ENCODE measurements at regions not wholly inside any gene's neighbourhood (a gene's known extent, or its start where the extent isn't known, plus 50 kb on each side); places are given as distances from the start of the nearest gene placed in this dataset.
A peak's percentile ranks its signal among the peaks of the same experiment; 100 is the strongest.
"Not testable (repeated sequence)": the region's sequence is repeated elsewhere in the genome, so short reads cannot be mapped to it uniquely, and the experiment has no call there.

DNA sequence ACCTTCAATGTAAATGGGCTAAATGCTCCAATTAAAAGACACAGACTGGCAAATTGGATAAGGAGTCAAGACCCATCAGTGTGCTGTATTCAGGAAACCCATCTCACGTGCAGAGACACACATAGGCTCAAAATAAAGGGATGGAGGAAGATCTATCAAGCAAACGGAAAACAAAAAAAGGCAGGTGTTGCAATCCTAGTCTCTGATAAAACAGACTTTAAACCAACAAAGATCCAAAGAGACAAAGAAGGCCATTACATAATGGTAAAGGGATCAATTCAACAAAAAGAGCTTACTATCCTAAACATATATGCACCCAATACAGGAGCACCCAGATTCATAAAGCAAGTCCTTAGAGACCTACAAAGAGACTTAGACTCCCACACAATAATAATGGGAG is 161.6 kb downstream of the AHSP start:
- H3K27me3 ChIP-seq (ENCODE audit: control insufficient read depth in 3 of 3, insufficient read depth in 3 of 3, low read length in 3 of 3); H3K9ac ChIP-seq (ENCODE audit: low read depth in 1 of 3, low read length in 3 of 3); H3K4me3 ChIP-seq (ENCODE audit: low read length in 3 of 3); H3K9me3 ChIP-seq (ENCODE audit: control insufficient read depth in 3 of 3, low read length in 3 of 3); H3K4me1 ChIP-seq (ENCODE audit: control insufficient read depth in 3 of 3, insufficient read depth in 3 of 3, low read length in 3 of 3); H3K27ac ChIP-seq (ENCODE audit: low read depth, low read length); H3K36me3 ChIP-seq (ENCODE audit: control insufficient read depth in 3 of 3, insufficient read depth in 3 of 3, low read length in 3 of 3): not testable (repeated sequence)

- not testable (repeated sequence) for H3K36me3 ChIP-seq (ENCODE audit: control insufficient read depth in 3 of 3, insufficient read depth in 3 of 3, low read length in 3 of 3); H3K9me3 ChIP-seq (ENCODE audit: control insufficient read depth in 3 of 3, low read length in 3 of 3); H3K27ac ChIP-seq (ENCODE audit: low read depth, low read length); H3K4me1 ChIP-seq (ENCODE audit: control insufficient read depth in 3 of 3, insufficient read depth in 3 of 3, low read length in 3 of 3); H3K9ac ChIP-seq (ENCODE audit: low read depth in 1 of 3, low read length in 3 of 3); H3K27me3 ChIP-seq (ENCODE audit: control insufficient read depth in 3 of 3, insufficient read depth in 3 of 3, low read length in 3 of 3); H3K4me3 ChIP-seq (ENCODE audit: low read length in 3 of 3)
Measured at GRCh38 chr16:31692338-31692737, 164.6 kb downstream of the AHSP start.

DNA sequence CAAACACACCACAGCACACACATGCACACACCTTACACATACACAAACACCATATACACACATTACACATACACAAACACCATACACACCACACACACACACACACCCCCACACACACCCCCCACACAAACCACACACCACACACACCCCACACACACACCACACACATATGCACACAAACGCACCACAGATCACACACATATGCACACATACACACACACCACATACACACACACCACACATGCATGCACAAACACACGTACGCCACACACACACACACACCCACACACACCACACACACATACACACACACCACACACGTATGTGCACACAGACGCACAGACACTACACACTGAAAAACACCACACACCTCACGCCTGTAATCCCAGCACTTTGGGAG is 166.0 kb downstream of the AHSP start:
- Histone ChIP-seq H3K27me3 (ENCODE audit: control insufficient read depth in 3 of 3, insufficient read depth in 3 of 3, low read length in 3 of 3) (peaks cover 0 to 2% (median 0%) of the 10 kb centered on the region in 3 donors), H3K9me3 (ENCODE audit: control insufficient read depth in 3 of 3, low read length in 3 of 3) (no peaks in the 10 kb centered on the region), H3K36me3 (ENCODE audit: control insufficient read depth in 3 of 3, insufficient read depth in 3 of 3, low read length in 3 of 3) (no peaks in the 10 kb centered on the region), H3K9ac (ENCODE audit: low read depth in 1 of 3, low read length in 3 of 3) (no peak overlapping the region), H3K27ac (ENCODE audit: low read depth, low read length) (no peak overlapping the region), H3K4me3 (ENCODE audit: low read length in 3 of 3) (no peak overlapping the region), H3K4me1 (ENCODE audit: control insufficient read depth in 3 of 3, insufficient read depth in 3 of 3, low read length in 3 of 3) (no peaks in the 10 kb centered on the region)

- H3K4me3 ChIP-seq (ENCODE audit: low read length in 3 of 3), result no peak overlapping the region
- no peak overlapping the region for H3K27ac ChIP-seq (ENCODE audit: low read depth, low read length)
- H3K4me1 ChIP-seq (ENCODE audit: control insufficient read depth in 3 of 3, insufficient read depth in 3 of 3, low read length in 3 of 3), result no peaks in the 10 kb centered on the region
- H3K9ac ChIP-seq (ENCODE audit: low read depth in 1 of 3, low read length in 3 of 3), result no peak overlapping the region
- H3K9me3 ChIP-seq (ENCODE audit: control insufficient read depth in 3 of 3, low read length in 3 of 3), result no peaks in the 10 kb centered on the region
- H3K27me3 ChIP-seq (ENCODE audit: control insufficient read depth in 3 of 3, insufficient read depth in 3 of 3, low read length in 3 of 3), result peaks cover 0 to 2% (median 0%) of the 10 kb centered on the region in 3 donors
- H3K36me3 ChIP-seq (ENCODE audit: control insufficient read depth in 3 of 3, insufficient read depth in 3 of 3, low read length in 3 of 3), result no peaks in the 10 kb centered on the region
Measured at GRCh38 chr16:31694461-31694860, 166.8 kb downstream of the AHSP start.

DNA sequence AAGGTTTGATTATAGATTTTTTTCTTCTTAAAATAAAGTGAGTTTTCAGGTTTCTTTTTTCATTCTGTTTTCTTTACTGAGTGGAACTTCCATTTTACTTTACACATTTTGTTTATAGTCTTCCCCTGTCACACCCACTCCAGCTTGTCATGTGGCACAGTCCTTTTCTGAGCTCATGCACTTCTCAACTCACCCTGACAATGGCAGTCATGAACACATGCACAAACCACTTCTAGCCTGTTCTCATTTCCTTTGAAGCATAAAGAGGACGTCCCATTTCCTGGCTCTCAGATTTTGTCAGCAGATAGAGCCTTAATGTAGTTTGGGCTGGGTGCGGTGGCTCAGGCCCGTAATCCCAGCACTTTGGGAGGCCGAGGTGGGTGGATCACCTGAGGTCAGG is 168.0 kb downstream of the AHSP start:
- Histone ChIP-seq H3K27me3 (ENCODE audit: control insufficient read depth in 3 of 3, insufficient read depth in 3 of 3, low read length in 3 of 3) (peaks cover 0 to 2% (median 0%) of the 10 kb centered on the region in 3 donors), H3K27ac (ENCODE audit: low read depth, low read length) (no peak overlapping the region), H3K9me3 (ENCODE audit: control insufficient read depth in 3 of 3, low read length in 3 of 3) (no peaks in the 10 kb centered on the region), H3K4me1 (ENCODE audit: control insufficient read depth in 3 of 3, insufficient read depth in 3 of 3, low read length in 3 of 3) (peaks cover 0 to 5% (median 0%) of the 10 kb centered on the region in 3 donors), H3K9ac (ENCODE audit: low read depth in 1 of 3, low read length in 3 of 3) (no peak overlapping the region), H3K36me3 (ENCODE audit: control insufficient read depth in 3 of 3, insufficient read depth in 3 of 3, low read length in 3 of 3) (no peaks in the 10 kb centered on the region), H3K4me3 (ENCODE audit: low read length in 3 of 3) (no peak overlapping the region)

DNA sequence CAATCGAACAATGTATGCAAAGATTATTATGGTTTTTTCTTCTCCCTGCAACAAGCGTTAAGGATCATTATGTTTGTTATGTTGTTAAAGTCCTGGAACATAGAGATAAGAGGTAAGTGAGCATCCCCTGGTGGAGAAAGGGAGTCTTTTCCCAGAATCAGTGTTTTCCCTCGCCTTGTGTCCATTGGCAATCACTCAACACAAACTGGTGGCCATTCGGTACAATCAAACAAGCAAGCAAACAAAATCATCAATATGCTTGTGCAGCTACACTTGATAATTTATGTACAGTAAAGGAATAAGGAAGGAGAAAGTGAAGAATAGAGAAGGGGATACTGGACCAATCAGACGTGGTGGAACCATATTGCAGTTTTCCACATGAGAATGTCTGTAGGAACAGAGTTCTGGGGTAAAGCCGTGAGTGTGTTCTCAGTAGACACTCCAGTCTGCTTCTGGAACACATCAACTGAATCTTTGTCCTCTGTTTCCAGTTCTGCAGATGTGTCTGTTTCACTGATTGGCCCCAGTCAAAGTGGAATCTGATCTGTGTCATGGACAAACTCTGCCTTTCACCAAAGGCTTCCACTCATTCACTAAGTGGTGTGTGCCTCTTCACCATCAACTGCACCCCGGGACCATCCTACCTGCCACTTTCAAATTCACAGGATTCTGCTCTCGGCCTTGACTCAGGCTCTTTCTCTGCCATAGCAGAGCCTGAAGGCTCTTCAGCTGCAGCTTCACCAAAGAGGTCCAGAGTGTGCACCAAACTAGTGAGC is 169.5 kb downstream of the AHSP start:
- Histone ChIP-seq H3K36me3 (ENCODE audit: control insufficient read depth in 3 of 3, insufficient read depth in 3 of 3, low read length in 3 of 3) (no peaks in the 10 kb centered on the region), H3K4me1 (ENCODE audit: control insufficient read depth in 3 of 3, insufficient read depth in 3 of 3, low read length in 3 of 3) (peaks cover 0 to 9% (median 4%) of the 10 kb centered on the region in 3 donors), H3K27ac (ENCODE audit: low read depth, low read length) (no peak overlapping the region), H3K27me3 (ENCODE audit: control insufficient read depth in 3 of 3, insufficient read depth in 3 of 3, low read length in 3 of 3) (peaks cover 0 to 2% (median 0%) of the 10 kb centered on the region in 3 donors), H3K9me3 (ENCODE audit: control insufficient read depth in 3 of 3, low read length in 3 of 3) (no peaks in the 10 kb centered on the region), H3K9ac (ENCODE audit: low read depth in 1 of 3, low read length in 3 of 3) (no peak overlapping the region), H3K4me3 (ENCODE audit: low read length in 3 of 3) (no peak overlapping the region)

- Histone ChIP-seq H3K4me3 (ENCODE audit: low read length in 3 of 3) (no peak overlapping the region), H3K9ac (ENCODE audit: low read depth in 1 of 3, low read length in 3 of 3) (no peak overlapping the region)
Measured at GRCh38 chr16:31697744-31698125, 170.0 kb downstream of the AHSP start.

DNA sequence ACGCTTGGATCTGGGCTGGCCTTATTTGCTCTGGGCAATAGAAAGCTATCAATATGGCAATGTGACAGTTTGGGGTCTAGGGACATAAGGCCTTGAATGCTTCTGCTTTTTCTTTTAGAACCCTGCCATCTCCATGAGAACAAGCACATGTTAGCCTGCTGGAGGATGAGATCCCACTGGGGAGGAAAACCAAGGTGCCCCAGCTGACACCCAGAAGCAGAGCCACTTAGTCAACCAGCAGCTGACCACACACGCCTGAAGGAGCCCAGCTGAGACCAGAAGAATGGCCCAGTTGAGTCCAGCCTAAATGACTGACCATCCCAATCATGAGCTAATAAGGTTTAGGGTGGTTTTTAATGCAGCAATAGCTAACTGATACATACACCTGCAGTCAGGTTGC is 171.2 kb downstream of the AHSP start:
- no peak overlapping the region for H3K4me3 ChIP-seq (ENCODE audit: low read length in 3 of 3)
- peaks cover 0 to 2% (median 0%) of the 10 kb centered on the region in 3 donors for H3K27me3 ChIP-seq (ENCODE audit: control insufficient read depth in 3 of 3, insufficient read depth in 3 of 3, low read length in 3 of 3)
- H3K9ac ChIP-seq (ENCODE audit: low read depth in 1 of 3, low read length in 3 of 3), result no peak overlapping the region
- peaks cover 0 to 9% (median 4%) of the 10 kb centered on the region in 3 donors for H3K4me1 ChIP-seq (ENCODE audit: control insufficient read depth in 3 of 3, insufficient read depth in 3 of 3, low read length in 3 of 3)
- H3K36me3 ChIP-seq (ENCODE audit: control insufficient read depth in 3 of 3, insufficient read depth in 3 of 3, low read length in 3 of 3), result peaks cover 3 to 10% (median 8%) of the 10 kb centered on the region in 3 donors
- H3K27ac ChIP-seq (ENCODE audit: low read depth, low read length), result no peak overlapping the region
- H3K9me3 ChIP-seq (ENCODE audit: control insufficient read depth in 3 of 3, low read length in 3 of 3), result no peaks in the 10 kb centered on the region

More at GRCh38 chr16:31697744-31698125, 170.0 kb downstream of the AHSP start:
- Histone ChIP-seq H3K27ac (ENCODE audit: low read depth, low read length) (no peak overlapping the region), H3K27me3 (ENCODE audit: control insufficient read depth in 3 of 3, insufficient read depth in 3 of 3, low read length in 3 of 3) (peaks cover 0 to 2% (median 0%) of the 10 kb centered on the region in 3 donors), H3K36me3 (ENCODE audit: control insufficient read depth in 3 of 3, insufficient read depth in 3 of 3, low read length in 3 of 3) (peaks cover 0 to 1% (median 0%) of the 10 kb centered on the region in 3 donors), H3K9me3 (ENCODE audit: control insufficient read depth in 3 of 3, low read length in 3 of 3) (no peaks in the 10 kb centered on the region), H3K4me1 (ENCODE audit: control insufficient read depth in 3 of 3, insufficient read depth in 3 of 3, low read length in 3 of 3) (peaks cover 0 to 9% (median 4%) of the 10 kb centered on the region in 3 donors)

DNA sequence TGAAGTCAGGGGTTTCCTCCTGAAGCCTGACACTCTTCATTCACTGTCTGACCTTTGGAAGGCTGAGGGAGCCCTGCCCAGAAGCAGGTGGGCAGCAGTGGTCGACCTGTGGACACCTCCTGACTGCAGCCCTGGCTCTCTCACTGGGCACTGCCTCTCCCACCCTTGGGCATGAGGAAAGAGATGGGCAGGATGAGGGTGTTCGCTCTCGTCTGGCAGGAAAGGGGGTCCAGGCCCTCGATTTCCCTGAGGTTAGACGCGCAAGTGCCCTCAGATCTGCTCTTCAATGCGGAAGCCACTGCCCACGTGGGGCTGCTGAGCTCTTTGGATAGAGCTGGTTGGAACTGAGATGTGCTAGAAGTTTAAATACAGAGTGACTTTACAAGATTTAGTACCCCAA is 171.9 kb downstream of the AHSP start:
- H3K9me3 ChIP-seq (ENCODE audit: control insufficient read depth in 3 of 3, low read length in 3 of 3), result no peaks in the 10 kb centered on the region
- H3K27ac ChIP-seq (ENCODE audit: low read depth, low read length), result no peak overlapping the region
- peaks cover 0 to 9% (median 4%) of the 10 kb centered on the region in 3 donors for H3K4me1 ChIP-seq (ENCODE audit: control insufficient read depth in 3 of 3, insufficient read depth in 3 of 3, low read length in 3 of 3)
- H3K9ac ChIP-seq (ENCODE audit: low read depth in 1 of 3, low read length in 3 of 3), result no peak overlapping the region
- H3K27me3 ChIP-seq (ENCODE audit: control insufficient read depth in 3 of 3, insufficient read depth in 3 of 3, low read length in 3 of 3), result peaks cover 0 to 2% (median 0%) of the 10 kb centered on the region in 3 donors
- H3K4me3 ChIP-seq (ENCODE audit: low read length in 3 of 3), result no peak overlapping the region
- peaks cover 9 to 15% (median 12%) of the 10 kb centered on the region in 3 donors for H3K36me3 ChIP-seq (ENCODE audit: control insufficient read depth in 3 of 3, insufficient read depth in 3 of 3, low read length in 3 of 3)

- Histone ChIP-seq H3K27ac (ENCODE audit: low read depth, low read length) (no peak overlapping the region), H3K9ac (ENCODE audit: low read depth in 1 of 3, low read length in 3 of 3) (peak overlapping the region; percentile 70 to 89 (median 86))
Measured at GRCh38 chr16:31700200-31700529, 172.5 kb downstream of the AHSP start.

More at GRCh38 chr16:31700200-31700529, 172.5 kb downstream of the AHSP start:
- H3K36me3 ChIP-seq (ENCODE audit: control insufficient read depth in 3 of 3, insufficient read depth in 3 of 3, low read length in 3 of 3), result peaks cover 9 to 21% (median 12%) of the 10 kb centered on the region in 3 donors
- H3K4me1 ChIP-seq (ENCODE audit: control insufficient read depth in 3 of 3, insufficient read depth in 3 of 3, low read length in 3 of 3), result peaks cover 0 to 9% (median 4%) of the 10 kb centered on the region in 3 donors
- H3K27me3 ChIP-seq (ENCODE audit: control insufficient read depth in 3 of 3, insufficient read depth in 3 of 3, low read length in 3 of 3), result peaks cover 0 to 2% (median 0%) of the 10 kb centered on the region in 3 donors
- H3K4me3 ChIP-seq (ENCODE audit: low read length in 3 of 3), result peak overlapping the region; percentile 81 to 89 (median 86)
- H3K9me3 ChIP-seq (ENCODE audit: control insufficient read depth in 3 of 3, low read length in 3 of 3), result no peaks in the 10 kb centered on the region

Data from skeletal muscle tissue (tissue), 3 donors.